ENCODE measurements at regions not wholly inside any gene's neighbourhood (a gene's known extent, or its start where the extent isn't known, plus 50 kb on each side); places are given as distances from the start of the nearest gene placed in this dataset.
"Not testable (repeated sequence)": the region's sequence is repeated elsewhere in the genome, so short reads cannot be mapped to it uniquely, and the experiment has no call there.

- Histone ChIP-seq H3K4me3 (ENCODE audit: insufficient read depth, low read length) (no peak overlapping the region), H2AFZ (ENCODE audit: low read length) (no peak overlapping the region), H3K79me2 (ENCODE audit: insufficient read depth, low read length) (no peaks in the 10 kb centered on the region), H4K20me1 (ENCODE audit: insufficient read depth, low read length) (no peaks in the 10 kb centered on the region), H3K4me1 (ENCODE audit: insufficient read depth, low read length) (no peaks in the 10 kb centered on the region), H3K4me2 (ENCODE audit: insufficient read depth, low read length) (no peak overlapping the region), H3K9me3 (ENCODE audit: low read depth, low read length) (no peaks in the 10 kb centered on the region), H3K27ac (ENCODE audit: low read depth, low read length) (no peak overlapping the region), H3K27me3 (ENCODE audit: insufficient read depth, low read length) (no peaks in the 10 kb centered on the region), H3K36me3 (ENCODE audit: insufficient read depth, low read length) (no peaks in the 10 kb centered on the region)
- no peak for DNase-seq (ENCODE audit: insufficient read length, low spot score, missing footprints)
- no peak for TF ChIP-seq CTCF (IDR thresholded peaks at IDR 0.05; ENCODE audit: extremely low read depth, low read depth, low read length)
Observed at GRCh38 chr3:135582800-135583199, 382.7 kb upstream of the PPP2R3A start.

GRCh38 chr3:135596563-135596962, 369.0 kb upstream of the PPP2R3A start:
- Histone ChIP-seq H3K27ac (ENCODE audit: low read depth, low read length) (no peak overlapping the region), H2AFZ (ENCODE audit: low read length) (no peak overlapping the region), H4K20me1 (ENCODE audit: insufficient read depth, low read length) (no peaks in the 10 kb centered on the region), H3K4me2 (ENCODE audit: insufficient read depth, low read length) (no peak overlapping the region), H3K9me3 (ENCODE audit: low read depth, low read length) (no peaks in the 10 kb centered on the region), H3K79me2 (ENCODE audit: insufficient read depth, low read length) (no peaks in the 10 kb centered on the region), H3K36me3 (ENCODE audit: insufficient read depth, low read length) (no peaks in the 10 kb centered on the region), H3K27me3 (ENCODE audit: insufficient read depth, low read length) (no peaks in the 10 kb centered on the region), H3K4me1 (ENCODE audit: insufficient read depth, low read length) (no peaks in the 10 kb centered on the region), H3K4me3 (ENCODE audit: insufficient read depth, low read length) (no peak overlapping the region)
- DNase-seq (ENCODE audit: insufficient read length, low spot score, missing footprints) = no peak
- TF ChIP-seq CTCF (IDR thresholded peaks at IDR 0.05; ENCODE audit: extremely low read depth, low read depth, low read length) = no peak

GRCh38 chr3:135597855-135598254, 367.7 kb upstream of the PPP2R3A start:
- Histone ChIP-seq H3K9me3 (ENCODE audit: low read depth, low read length) (no peaks in the 10 kb centered on the region), H4K20me1 (ENCODE audit: insufficient read depth, low read length) (no peaks in the 10 kb centered on the region), H3K27ac (ENCODE audit: low read depth, low read length) (no peak overlapping the region), H3K36me3 (ENCODE audit: insufficient read depth, low read length) (no peaks in the 10 kb centered on the region), H3K4me2 (ENCODE audit: insufficient read depth, low read length) (no peak overlapping the region), H3K27me3 (ENCODE audit: insufficient read depth, low read length) (no peaks in the 10 kb centered on the region), H3K4me1 (ENCODE audit: insufficient read depth, low read length) (no peaks in the 10 kb centered on the region), H2AFZ (ENCODE audit: low read length) (no peak overlapping the region), H3K4me3 (ENCODE audit: insufficient read depth, low read length) (no peak overlapping the region), H3K79me2 (ENCODE audit: insufficient read depth, low read length) (no peaks in the 10 kb centered on the region)
- no peak for DNase-seq (ENCODE audit: insufficient read length, low spot score, missing footprints)
- TF ChIP-seq CTCF (IDR thresholded peaks at IDR 0.05; ENCODE audit: extremely low read depth, low read depth, low read length) = no peak

- H3K36me3 ChIP-seq (ENCODE audit: insufficient read depth, low read length) = no peaks in the 10 kb centered on the region
- no peaks in the 10 kb centered on the region for H3K4me1 ChIP-seq (ENCODE audit: insufficient read depth, low read length)
- H4K20me1 ChIP-seq (ENCODE audit: insufficient read depth, low read length) = no peaks in the 10 kb centered on the region
- no peak for TF ChIP-seq CTCF (IDR thresholded peaks at IDR 0.05; ENCODE audit: extremely low read depth, low read depth, low read length)
- H3K4me3 ChIP-seq (ENCODE audit: insufficient read depth, low read length) = no peak overlapping the region
- H3K27ac ChIP-seq (ENCODE audit: low read depth, low read length) = no peak overlapping the region
- H3K27me3 ChIP-seq (ENCODE audit: insufficient read depth, low read length) = no peaks in the 10 kb centered on the region
- no peak for DNase-seq (ENCODE audit: insufficient read length, low spot score, missing footprints)
- H3K79me2 ChIP-seq (ENCODE audit: insufficient read depth, low read length) = no peaks in the 10 kb centered on the region
- no peaks in the 10 kb centered on the region for H3K9me3 ChIP-seq (ENCODE audit: low read depth, low read length)
- no peak overlapping the region for H2AFZ ChIP-seq (ENCODE audit: low read length)
- no peak overlapping the region for H3K4me2 ChIP-seq (ENCODE audit: insufficient read depth, low read length)
Observed at GRCh38 chr3:135598597-135598996, 366.9 kb upstream of the PPP2R3A start.

- H4K20me1 ChIP-seq (ENCODE audit: insufficient read depth, low read length); H3K4me3 ChIP-seq (ENCODE audit: insufficient read depth, low read length); H3K4me2 ChIP-seq (ENCODE audit: insufficient read depth, low read length); H3K9me3 ChIP-seq (ENCODE audit: low read depth, low read length); H3K79me2 ChIP-seq (ENCODE audit: insufficient read depth, low read length); H3K27ac ChIP-seq (ENCODE audit: low read depth, low read length); H2AFZ ChIP-seq (ENCODE audit: low read length); DNase-seq (ENCODE audit: insufficient read length, low spot score, missing footprints); H3K4me1 ChIP-seq (ENCODE audit: insufficient read depth, low read length); H3K36me3 ChIP-seq (ENCODE audit: insufficient read depth, low read length); H3K27me3 ChIP-seq (ENCODE audit: insufficient read depth, low read length): not testable (repeated sequence)
Observed at GRCh38 chr3:135604512-135604911, 361.0 kb upstream of the PPP2R3A start.
